ENCODE measurements at regions not wholly inside any gene's neighbourhood (a gene's known extent, or its start where the extent isn't known, plus 50 kb on each side); places are given as distances from the start of the nearest gene placed in this dataset.

DNA sequence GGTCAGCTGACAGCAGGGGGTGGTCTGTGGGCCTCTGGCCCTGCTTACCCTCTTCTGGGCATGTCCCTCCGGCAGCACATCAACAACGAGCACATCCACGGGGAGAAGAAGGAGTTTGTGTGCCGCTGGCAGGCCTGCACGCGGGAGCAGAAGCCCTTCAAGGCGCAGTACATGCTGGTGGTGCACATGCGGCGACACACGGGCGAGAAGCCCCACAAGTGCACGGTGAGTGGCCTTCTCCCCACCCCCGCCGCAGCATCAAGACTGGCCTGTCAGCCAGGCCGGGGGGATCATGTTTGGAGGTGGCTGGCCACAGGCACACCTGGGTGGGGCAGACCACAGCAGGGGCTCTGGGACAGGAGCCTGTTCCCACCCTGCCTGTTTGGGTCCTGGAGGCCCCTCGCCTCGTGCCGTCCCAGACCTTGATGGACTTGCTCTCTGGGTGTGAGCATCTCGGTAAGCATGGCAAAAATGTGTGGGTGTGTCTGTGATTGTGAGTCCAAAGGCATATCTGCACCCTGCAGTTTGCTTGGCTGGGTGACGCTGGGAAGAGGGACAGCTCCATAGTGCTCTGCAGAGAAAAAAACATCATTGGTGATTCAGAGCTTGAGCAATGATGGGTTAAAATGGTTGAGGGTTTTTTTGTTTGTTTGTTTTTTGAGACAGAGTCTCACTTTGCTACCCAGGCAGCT, 242.8 kb downstream of the GLI2 start:
- peak; percentile 20 for DNase-seq

DNA sequence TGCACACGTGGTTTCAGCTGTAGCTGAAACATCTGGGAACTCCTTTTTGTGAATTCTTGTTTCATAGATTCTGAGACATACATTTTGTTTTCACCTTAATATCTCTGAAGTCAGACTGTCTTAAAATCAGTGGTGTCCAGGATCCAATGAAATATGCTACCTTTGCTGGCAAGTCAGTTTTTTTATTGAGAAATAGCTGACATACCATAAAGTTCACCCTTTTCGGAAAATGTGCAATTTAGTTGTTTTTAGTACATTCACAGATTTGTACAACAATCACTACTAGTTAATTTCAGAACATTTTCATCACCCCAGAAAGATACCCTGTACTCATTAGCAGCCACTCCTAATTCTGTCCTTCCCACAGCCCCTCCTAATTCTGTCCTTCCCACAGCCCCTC, 243.7 kb downstream of the GLI2 start:
- DNase-seq: no peak

DNA sequence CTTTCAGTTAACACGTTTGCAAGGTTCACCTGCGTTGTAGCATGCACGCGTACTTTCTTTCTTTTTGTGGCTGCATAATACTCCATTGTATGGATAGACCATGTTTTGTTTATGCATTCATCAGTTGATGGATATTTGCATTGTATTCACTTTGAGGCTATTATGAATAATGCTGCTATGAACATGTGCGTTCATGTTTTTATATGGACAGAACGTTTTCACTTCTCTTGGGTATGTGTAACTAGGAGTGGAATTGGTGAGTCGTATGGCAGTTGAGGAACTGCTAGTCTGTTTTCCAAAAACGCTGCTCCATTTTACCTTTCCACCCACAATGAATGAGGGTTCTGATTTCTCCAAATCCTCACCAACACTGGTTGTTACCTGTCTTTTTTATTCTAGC, 244.3 kb downstream of the GLI2 start:
- DNase-seq: no peak

DNA sequence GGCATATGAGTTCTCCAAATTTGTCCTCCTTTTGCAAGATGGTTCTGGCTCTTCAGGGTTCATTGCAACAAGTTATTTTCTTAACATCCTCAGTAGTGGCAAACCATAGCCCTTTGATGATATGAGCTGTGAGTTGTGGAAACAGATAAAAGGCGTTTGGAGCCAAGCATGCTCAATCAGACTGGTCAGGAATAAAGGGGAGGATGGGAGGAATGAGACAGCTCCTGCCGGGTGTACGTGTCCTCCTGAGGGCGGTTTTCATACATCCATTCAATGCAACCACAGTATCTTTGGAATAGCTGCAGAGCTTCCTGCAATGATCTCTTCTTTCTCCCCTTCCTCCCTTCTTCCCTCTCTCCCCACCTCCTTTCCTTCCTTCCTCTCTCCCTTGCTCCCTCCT, 245.8 kb downstream of the GLI2 start:
- no peak for DNase-seq

DNA sequence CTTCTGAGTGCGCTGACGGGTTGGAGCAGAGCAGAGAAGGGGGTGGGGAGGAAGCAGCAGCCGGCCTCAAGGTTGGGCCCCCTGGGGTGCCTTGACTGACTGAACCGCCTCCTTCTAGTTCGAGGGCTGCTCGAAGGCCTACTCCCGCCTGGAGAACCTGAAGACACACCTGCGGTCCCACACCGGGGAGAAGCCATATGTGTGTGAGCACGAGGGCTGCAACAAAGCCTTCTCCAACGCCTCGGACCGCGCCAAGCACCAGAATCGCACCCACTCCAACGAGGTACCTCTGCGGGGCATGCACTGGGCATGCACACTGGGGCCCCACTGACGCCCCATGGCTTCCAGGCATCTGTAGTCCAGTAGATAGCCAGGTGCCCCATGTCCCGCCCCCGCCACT, 246.9 kb downstream of the GLI2 start:
- DNase-seq: no peak

DNA sequence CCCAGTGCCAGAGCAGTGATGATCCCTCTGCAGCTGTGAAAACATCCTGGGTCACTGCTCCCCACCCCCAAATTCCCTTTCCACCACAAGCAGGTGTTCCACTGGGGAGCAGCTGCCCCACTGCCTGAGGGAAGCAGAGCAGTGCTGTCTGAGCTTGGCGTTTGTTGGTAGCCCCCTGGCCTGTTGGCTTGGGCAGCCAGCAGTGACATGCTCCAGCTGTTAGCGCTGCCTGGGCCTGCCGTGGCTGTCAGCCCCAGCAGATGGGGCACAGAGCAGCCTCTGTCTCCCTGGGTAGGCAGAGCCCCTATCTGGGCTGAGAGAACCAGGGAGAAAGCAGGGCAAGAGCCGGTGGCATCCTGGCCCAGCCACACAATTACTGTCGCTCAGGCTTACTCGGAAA, 247.7 kb downstream of the GLI2 start:
- no peak for DNase-seq

DNA sequence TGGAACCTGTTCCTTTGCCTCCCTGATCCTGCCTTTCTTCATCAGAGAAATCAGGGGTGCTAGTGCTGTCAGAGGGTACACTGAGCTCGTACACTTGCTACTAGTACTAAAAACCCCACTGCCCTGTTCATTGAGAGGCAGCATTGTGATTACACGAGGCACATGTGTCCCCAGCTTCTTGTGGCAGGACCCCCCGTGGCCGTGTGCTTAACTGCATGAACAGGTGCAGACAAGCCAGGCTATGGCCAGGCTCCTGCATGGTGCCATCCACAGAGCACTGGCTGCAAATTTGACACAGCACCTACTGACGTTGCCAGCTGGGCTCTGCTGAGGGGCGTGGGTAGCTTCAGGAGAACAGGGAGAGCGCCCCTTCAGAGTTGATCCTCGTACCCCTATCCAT, 248.4 kb downstream of the GLI2 start:
- no peak for DNase-seq

DNA sequence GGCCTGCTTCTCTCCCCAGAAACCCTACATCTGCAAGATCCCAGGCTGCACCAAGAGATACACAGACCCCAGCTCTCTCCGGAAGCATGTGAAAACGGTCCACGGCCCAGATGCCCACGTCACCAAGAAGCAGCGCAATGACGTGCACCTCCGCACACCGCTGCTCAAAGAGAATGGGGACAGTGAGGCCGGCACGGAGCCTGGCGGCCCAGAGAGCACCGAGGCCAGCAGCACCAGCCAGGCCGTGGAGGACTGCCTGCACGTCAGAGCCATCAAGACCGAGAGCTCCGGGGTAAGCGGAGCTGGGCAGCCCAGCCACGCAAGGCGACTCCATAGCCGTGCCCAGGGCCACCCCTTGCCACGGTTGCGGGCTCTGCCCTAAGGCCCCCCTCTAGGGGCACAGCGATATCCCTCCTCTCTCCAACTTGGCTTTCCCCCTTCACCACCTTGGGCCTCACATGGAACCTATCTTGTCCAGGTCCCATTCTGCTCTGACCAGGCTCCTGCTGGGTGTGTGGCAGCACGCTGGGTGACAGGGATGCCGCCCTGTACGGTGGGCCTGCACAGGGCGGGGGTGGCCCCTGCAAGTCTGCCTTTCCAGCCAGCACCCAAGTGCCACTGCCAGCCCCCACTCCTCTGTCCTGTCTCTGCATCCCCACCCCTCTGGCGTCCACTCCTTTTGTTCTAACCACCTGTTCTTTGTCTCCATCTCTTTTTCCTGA, 248.9 kb downstream of the GLI2 start:
- no peak for DNase-seq

DNA sequence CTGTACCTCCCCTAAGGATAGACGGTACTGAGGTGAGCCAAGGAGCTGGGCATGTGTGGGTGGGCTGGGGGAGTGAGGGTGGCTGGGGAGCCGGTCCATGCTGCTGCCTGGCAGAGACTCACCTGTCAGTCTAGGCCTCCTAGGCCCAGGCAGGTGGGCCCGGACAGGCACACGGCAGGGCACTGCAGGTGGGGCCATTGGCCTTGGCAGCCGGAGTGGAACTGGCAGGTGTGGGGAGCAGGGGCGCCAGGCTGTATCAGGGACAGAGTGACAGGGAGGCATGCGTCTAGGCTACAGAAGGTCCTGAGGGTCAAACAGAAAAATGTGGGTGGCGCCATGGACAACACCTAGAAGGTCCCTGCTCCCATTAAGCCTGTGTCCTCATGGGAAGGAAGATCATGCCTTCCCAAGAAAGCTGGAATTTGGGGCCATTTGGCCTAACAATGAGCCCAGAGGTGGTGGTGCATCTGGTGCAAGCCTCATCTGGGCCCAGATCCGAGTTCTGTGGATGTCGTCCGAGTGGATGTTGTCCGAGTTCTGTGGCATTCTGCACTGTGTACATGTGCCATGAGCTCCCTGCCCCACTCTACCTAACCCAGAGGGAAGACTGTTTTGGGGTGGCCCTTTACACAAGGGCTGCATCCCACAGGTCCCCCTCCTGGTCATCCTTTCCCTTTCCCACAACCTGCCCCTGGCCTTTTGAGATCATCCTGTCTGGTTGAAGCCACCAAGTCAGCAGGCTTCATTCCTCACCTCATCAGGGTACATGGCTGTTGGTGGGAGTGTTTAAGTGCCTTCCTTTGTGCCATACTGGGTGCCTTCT, 249.7 kb downstream of the GLI2 start:
- DNase-seq: no peak

DNA sequence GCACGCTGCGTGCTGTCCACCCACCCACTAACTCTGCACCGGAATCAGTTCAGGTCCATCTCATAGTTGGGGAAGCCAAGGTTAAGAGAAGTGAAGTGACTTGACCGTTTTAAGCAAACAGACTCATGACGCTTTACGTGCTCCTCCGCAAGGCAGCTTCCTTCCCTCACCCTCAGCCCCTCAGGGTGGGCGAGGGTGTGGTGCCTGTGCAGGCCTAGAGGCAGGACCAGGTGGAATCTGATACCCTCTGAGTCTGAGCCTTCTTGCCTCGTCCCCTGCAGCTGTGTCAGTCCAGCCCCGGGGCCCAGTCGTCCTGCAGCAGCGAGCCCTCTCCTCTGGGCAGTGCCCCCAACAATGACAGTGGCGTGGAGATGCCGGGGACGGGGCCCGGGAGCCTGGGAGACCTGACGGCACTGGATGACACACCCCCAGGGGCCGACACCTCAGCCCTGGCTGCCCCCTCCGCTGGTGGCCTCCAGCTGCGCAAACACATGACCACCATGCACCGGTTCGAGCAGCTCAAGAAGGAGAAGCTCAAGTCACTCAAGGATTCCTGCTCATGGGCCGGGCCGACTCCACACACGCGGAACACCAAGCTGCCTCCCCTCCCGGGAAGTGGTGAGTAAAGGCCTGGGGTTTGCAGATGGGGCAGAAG, 250.5 kb downstream of the GLI2 start:
- DNase-seq: no peak

DNA sequence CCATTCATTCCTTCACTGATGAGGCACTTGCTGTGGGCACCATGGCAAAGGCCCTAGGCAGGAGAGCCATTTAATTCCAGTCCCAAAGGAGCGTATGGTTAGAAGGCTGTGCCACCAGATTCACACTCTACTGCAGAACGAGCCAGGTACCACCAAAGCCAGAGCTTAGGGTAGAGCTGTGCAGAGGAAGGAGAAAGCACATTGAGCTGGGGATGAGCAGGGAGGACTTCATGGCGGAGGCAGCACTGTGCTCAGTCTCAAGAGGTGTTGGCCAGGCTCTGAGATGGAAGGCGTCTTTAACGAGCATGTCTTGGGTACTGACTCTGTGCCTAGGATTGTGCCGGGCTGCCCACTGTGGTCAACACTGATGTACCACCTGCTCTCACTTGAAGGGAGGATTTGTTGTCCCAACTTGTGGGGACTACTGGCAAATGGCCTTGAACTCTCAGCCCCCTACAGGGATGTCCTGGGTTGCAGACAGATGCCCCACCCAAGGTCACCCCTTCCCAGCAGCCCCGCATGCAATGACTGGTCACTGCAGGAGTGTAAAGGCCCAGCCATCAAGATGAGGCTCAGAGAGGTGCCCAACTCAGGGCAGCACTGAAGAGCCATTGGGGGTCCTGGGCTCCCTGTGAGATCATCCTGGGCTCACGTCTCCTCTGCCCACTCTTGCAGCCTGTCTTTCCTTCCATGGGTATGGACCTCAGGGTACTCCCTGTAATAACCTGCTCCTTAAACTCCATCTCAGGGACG, 251.4 kb downstream of the GLI2 start:
- DNase-seq: no peak

DNA sequence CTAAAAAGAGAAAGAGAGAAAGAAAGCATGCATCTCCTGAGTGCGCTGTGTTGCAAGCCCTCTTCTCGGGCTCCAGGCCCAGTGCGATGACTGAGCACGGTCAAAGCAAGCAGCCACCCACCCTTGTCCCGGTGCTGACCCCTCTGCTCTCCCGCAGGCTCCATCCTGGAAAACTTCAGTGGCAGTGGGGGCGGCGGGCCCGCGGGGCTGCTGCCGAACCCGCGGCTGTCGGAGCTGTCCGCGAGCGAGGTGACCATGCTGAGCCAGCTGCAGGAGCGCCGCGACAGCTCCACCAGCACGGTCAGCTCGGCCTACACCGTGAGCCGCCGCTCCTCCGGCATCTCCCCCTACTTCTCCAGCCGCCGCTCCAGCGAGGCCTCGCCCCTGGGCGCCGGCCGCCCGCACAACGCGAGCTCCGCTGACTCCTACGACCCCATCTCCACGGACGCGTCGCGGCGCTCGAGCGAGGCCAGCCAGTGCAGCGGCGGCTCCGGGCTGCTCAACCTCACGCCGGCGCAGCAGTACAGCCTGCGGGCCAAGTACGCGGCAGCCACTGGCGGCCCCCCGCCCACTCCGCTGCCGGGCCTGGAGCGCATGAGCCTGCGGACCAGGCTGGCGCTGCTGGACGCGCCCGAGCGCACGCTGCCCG, 252.5 kb downstream of the GLI2 start:
- DNase-seq: no peak

DNA sequence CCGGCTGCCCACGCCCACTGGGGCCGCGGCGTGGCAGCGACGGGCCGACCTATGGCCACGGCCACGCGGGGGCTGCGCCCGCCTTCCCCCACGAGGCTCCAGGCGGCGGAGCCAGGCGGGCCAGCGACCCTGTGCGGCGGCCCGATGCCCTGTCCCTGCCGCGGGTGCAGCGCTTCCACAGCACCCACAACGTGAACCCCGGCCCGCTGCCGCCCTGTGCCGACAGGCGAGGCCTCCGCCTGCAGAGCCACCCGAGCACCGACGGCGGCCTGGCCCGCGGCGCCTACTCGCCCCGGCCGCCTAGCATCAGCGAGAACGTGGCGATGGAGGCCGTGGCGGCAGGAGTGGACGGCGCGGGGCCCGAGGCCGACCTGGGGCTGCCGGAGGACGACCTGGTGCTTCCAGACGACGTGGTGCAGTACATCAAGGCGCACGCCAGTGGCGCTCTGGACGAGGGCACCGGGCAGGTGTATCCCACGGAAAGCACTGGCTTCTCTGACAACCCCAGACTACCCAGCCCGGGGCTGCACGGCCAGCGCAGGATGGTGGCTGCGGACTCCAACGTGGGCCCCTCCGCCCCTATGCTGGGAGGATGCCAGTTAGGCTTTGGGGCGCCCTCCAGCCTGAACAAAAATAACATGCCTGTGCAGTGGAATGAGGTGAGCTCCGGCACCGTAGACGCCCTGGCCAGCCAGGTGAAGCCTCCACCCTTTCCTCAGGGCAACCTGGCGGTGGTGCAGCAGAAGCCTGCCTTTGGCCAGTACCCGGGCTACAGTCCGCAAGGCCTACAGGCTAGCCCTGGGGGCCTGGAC, 253.2 kb downstream of the GLI2 start:
- no peak for DNase-seq

DNA sequence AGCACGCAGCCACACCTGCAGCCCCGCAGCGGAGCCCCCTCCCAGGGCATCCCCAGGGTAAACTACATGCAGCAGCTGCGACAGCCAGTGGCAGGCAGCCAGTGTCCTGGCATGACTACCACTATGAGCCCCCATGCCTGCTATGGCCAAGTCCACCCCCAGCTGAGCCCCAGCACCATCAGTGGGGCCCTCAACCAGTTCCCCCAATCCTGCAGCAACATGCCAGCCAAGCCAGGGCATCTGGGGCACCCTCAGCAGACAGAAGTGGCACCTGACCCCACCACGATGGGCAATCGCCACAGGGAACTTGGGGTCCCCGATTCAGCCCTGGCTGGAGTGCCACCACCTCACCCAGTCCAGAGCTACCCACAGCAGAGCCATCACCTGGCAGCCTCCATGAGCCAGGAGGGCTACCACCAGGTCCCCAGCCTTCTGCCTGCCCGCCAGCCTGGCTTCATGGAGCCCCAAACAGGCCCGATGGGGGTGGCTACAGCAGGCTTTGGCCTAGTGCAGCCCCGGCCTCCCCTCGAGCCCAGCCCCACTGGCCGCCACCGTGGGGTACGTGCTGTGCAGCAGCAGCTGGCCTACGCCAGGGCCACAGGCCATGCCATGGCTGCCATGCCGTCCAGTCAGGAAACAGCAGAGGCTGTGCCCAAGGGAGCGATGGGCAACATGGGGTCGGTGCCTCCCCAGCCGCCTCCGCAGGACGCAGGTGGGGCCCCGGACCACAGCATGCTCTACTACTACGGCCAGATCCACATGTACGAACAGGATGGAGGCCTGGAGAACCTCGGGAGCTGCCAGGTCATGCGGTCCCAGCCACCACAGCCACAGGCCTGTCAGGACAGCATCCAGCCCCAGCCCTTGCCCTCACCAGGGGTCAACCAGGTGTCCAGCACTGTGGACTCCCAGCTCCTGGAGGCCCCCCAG, 254.1 kb downstream of the GLI2 start:
- no peak for DNase-seq

DNA sequence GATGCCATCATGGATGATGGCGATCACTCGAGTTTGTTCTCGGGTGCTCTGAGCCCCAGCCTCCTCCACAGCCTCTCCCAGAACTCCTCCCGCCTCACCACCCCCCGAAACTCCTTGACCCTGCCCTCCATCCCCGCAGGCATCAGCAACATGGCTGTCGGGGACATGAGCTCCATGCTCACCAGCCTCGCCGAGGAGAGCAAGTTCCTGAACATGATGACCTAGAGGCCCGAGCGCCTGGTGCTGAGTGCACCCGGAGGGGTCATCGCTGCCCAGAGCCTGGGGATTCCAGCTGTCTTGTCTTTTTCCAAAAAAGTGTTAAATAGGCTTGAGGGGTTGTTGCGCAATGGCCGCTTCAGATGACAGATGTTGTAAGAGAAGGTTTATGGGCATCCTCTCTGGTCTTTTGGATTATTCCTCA, 254.8 kb downstream of the GLI2 start:
- no peak for DNase-seq

DNA sequence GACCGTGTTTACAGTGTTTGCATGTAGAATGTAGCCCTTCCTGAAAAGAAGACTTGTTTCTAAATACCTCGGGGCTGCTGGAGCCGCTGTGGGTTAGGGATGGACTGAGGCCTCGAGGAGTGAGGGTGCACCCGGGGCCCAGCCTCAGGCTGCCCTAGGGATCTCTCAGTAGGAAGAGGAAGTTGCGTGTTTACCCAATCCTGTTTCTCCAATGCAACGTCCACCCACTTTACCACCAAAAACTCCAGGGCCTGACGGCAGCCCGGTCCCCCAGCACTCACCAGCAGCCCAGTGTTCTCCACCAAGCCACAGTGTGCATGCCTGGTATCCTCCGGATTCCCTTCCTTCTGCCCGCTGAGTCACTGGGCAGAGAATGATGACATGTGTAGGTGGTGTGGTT, 255.8 kb downstream of the GLI2 start:
- DNase-seq: no peak

DNA sequence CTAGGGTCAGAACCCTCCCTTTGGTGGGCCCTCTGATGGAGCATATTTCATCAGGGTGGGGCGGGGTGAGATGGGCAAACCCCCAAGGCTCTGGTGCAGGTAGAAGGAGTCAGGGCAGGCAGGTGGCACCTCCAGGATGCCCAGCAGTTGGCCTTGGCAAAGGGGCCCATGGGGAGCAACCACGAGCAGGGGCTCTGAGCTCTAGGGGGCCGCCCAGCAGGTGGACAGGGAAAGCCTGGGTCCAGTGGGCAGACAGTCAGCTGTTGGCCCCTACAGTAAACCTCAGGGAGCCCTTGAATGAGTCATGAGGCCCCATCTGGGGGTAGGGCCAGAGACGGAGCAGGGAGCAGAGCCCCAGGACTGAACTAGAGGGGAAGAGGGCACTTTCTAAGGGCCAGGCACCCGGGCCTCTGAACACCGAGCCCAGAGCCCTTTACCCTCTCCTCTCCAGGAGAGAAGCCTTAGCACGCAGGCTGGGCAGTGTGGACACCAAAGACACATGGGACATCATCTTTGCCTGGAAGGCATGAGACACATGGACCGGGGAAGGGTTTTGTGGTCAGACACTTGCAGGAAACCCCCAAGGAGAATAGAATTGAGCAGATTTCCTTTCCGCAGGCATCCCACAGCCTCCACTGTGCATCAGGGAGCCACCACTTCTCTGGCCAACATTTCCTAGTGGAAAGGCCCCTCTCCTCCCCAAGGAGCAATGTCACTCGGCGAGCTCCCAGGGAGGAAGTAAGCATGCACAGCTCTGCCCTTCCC, 257.3 kb downstream of the GLI2 start:
- DNase-seq: no peak

DNA sequence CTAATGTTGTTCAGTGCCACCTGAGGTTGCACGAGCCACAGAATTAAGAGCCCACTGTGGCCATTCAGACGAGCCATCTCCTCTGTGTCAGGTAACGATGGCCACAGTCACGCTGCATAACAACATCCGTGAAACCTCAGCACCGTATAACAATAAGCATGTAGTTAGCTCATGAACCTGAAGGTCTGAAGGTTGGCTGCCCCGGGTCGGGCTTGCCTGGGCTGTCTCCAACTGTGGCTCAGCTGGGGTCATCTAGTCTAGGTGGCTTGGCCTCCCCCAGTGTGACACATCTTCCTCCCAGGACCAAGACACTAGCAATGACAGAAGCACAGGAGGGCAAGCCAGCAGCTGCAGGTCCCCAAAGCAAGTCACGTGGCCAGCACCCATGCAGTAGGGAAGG, 258.0 kb downstream of the GLI2 start:
- no peak for DNase-seq
